Activated effector memory CD4-positive, alpha-beta T cell treated with Interleukin-2 at 50 U/mL for 16 hours (primary cell): ENCODE measurements at regions not wholly inside any gene's neighbourhood (a gene's known extent, or its start where the extent isn't known, plus 50 kb on each side); places are given as distances from the start of the nearest gene placed in this dataset.
"Not testable (repeated sequence)": the region's sequence is repeated elsewhere in the genome, so short reads cannot be mapped to it uniquely, and the experiment has no call there.

Experiments
- DNase-seq: peaks from one replicate; pipeline ENCODE4 v3.0.0-alpha.2; 2020

GRCh38 chr14:103232031-103232808 lies 101.8 kb upstream of the EIF5 start:
- no peak for DNase-seq

GRCh38 chr14:103232831-103233319 lies 101.2 kb upstream of the EIF5 start:
- no peak for DNase-seq

DNA sequence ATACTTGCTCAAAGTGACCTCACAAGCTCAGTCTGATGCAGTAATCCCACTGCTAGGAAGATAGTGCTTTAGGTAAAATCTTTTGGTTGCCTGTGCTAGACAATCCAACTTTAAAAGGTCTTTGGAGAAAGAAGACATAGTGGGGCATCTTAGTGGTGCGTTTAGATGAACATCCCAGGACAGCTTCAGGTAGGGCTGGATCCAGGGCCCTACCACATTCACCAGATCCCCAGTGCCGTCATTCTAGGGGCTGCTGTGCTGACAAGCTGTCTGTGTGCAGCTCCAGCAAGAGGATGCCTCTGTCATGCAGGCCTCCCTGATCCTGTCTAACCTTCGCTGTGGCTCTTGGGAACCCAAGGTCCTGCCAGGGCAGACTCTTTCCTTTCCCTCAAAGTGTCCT lies 100.7 kb upstream of the EIF5 start:
- no peak for DNase-seq

- not testable (repeated sequence) for DNase-seq
Observed at GRCh38 chr14:103234826-103235225, 99.2 kb upstream of the EIF5 start.

DNA sequence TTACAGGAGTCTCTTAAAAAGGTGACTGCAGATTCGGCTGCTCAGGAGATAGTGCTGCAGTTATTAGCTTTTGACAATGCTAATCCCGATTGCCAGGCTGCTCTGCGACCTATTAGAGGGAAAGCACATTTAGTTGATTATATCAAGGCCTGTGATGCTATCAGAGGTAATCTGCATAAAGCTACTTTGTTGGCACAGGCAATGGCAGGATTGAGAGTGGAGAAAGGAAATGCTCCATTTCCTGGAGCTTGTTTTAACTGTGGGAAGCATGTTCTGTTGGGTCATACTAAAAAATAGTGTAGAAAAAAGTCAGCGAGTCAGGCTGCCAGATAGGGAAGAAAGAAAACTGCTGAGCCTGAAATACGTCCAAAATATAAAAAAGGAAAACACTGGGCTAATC lies 98.5 kb upstream of the EIF5 start:
- not testable (repeated sequence) for DNase-seq

DNA sequence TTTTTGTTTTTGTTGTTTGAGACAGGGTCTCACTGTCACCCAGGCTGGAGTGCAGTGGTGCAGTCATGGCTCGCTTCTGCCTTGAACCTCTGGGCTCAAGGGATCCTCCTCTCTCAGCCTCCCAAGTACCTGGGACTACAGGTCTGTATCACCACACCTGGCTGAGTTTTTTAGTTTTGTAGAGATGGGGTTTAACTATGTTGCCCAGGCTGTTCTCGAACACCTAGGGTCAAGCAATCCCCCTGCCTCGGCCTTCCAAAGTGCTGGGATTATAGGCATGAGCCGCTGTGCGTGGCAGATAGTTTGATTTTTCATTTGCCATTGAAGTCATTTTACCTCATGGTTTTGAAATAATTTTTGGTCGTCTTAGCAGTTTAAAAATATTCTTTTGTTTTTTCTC lies 94.3 kb upstream of the EIF5 start:
- DNase-seq, result no peak

DNA sequence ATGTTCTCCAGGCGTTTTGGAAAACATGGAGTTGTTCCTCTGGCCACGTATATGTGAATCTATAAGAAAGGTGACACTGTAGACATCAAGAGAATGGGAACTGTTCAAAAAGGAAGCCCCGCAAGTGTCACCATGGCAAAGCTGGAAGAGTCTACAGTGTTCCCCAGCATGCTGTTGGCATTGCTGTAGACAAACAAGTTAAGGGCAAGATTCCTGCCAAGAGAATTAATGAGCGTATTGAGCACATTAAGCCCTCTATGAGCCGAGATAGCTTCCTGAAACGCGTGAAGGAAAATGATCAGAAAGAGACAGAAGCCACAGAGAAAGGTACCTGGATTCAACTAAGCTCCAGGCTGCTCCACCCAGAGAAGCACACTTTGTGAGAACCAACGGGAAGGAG lies 92.5 kb upstream of the EIF5 start:
- DNase-seq, result no peak

- DNase-seq, result no peak
Observed at GRCh38 chr14:103243764-103244737, 90.0 kb upstream of the EIF5 start.

DNA sequence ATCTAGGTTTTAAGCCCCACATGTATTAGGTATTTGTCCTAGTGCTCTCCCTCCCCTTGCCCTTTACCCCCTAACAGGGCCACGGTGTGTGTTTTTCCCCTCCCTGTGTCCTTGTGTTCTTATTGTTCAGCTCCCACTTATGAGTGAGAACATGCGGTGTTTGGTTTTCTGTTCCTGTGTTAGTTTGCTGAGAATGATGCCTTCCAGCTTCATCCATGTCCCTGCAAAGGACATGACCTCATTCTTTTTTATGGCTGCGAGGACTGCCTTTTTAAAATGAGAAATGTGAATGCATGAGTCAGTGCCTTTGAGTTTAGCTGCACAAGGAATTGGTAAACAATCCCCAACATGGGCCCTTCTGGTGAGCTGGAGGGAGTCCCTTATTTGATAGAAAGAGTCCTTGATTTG lies 88.4 kb upstream of the EIF5 start:
- not testable (repeated sequence) for DNase-seq

GRCh38 chr14:103246070-103246469 lies 88.0 kb upstream of the EIF5 start:
- no peak for DNase-seq

DNA sequence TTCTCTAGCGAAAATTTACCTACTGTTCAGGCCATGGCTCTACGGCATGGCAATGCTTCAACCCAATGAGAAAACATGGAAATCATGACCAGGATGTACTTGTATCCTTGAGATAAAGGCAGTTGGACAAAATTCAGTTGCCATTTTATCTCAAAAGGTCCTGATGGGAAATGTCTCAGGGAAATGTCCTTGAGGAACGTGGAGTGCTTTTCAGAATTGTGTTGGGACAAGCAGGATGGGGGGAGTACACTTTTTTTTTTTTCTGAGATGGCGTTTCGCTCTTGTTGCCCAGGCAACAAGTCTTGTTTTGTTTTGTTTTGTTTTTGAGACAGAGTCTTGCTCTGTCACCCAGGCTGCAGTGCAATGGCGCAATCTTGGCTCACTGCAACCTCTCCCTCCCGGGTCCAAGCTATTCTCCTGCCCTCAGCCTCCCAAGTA lies 86.8 kb upstream of the EIF5 start:
- no peak for DNase-seq

DNA sequence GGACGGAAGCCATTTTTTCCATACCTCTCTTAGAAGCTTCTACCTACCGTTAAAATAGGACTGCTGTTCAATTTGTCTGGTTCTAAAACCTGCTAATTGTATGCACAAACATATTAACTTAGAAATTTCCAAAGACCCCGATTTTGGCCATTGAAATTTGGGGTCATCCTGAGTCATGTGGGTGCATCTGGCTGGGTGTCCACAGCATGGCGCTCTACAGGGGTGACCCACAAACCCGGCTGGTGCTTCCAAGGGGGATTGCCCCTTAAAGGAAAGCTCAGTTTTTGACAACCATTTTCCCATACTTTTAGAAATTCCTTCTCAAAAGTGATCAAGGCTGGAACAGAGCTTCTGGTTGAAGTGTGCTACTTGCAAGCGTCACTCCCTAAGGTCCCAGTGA lies 83.9 kb upstream of the EIF5 start:
- DNase-seq, result no peak

- DNase-seq, result no peak
Observed at GRCh38 chr14:103250874-103251273, 83.2 kb upstream of the EIF5 start.

DNA sequence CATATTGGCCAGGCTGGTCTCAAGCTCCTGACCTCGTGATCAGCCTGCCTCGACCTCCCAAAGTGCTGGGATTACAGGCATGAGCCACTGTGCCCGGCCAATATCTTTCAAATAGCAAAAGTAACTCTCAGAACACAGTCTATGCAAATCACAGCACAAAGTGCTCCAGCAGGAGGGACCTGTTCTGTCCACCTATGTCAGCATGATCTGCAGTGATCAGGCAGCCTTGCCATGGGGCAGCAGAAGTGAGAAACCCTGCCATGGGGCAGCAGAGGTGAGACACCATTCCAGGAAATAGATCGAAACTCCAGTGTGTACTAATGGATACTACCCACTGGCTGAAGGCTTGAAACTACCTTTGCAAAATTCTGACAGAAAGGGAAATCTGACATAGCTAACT lies 78.5 kb upstream of the EIF5 start:
- no peak for DNase-seq

DNA sequence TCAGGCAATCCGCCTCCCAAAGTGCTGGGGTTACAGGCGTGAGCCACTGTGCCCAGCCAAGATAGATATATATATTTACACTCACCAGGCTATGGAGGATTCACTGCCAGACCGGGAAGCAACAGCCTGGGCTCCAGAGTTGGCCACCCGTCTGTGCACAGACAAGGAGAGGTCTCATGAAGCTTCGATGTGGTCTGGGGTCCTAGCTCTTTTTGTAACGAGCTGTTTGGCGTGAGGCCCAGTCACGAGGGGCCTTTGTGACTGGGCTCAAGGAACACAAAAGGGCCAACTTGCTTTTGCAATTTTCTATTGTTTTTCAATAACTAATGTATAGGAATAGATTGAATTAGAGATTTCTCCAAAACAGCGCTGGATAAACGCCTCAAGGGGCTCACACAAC lies 77.6 kb upstream of the EIF5 start:
- DNase-seq, result no peak

GRCh38 chr14:103257211-103257962 lies 76.7 kb upstream of the EIF5 start:
- no peak for DNase-seq

DNA sequence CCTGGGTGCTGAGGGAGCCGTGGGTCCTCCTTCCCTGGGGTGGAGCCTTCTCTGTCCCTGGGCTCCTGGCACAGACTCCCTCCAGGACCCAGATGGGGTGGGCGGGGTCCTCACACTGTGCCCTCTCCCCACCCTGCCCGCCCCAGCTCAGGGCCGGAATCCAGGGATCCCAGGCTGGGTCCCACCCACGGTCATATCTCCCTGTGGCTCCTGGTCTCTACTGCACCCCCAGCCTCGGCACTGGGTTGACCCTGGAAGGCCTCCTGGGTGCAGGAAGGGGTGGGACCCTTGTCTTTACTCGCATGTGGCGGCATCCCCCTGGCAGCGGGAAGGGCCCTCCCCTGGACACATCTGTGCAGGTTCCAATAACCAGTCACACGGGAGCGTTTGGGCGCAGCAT lies 75.8 kb upstream of the EIF5 start:
- no peak for DNase-seq

DNA sequence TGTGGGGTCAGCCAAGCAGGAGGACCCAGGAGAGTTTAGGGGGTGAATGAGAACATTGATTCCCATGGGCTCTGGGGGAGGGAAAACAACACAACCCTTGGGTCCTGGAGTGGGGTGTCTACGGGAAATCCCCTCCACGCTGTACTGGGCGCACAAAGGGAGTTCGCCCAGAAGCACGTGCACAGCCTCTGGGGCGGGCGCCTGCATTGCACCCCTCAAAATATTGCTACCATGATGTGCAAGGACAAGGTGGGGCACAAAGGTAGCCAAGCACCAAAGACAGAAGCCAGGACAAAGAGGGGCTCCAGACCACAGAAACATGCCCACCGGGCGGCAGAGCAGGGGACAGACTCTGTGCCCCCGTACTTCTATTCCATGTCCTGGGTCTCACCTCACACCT lies 74.9 kb upstream of the EIF5 start:
- no peak for DNase-seq

GRCh38 chr14:103259801-103260628 lies 74.0 kb upstream of the EIF5 start:
- no peak for DNase-seq

DNA sequence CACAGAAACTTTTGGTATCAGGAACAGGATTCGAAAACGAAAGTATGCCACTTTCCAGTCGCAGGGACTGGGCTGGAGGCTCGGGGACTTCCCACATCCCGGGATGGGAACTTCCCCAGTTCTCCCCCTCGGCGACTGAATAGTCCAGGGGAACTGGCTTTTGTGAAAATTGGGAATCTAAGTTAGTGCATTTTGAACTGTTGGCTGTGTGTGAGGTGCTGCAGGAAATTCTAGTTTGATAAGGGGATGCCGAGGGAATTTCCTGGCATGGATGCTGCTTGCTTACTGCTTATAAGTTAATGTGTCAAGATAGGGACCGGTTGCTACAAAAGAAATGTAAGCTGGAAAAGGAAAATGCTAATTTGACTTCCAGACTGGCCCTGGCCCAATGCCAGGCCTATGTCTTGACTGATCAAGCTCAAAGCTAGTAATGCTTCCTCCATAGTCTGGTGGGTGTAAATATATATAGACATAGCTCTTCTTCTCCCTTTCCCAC lies 73.4 kb upstream of the EIF5 start:
- no peak for DNase-seq

- DNase-seq, result no peak
Observed at GRCh38 chr14:103267226-103267910, 66.7 kb upstream of the EIF5 start.
